Karpas-422 (cell line): ENCODE measurements at regions not wholly inside any gene's neighbourhood (a gene's known extent, or its start where the extent isn't known, plus 50 kb on each side); places are given as distances from the start of the nearest gene placed in this dataset.
"Not testable (repeated sequence)": the region's sequence is repeated elsewhere in the genome, so short reads cannot be mapped to it uniquely, and the experiment has no call there.

ENCODE experiments used
- DNase-seq: peaks from one replicate; pipeline ENCODE4 v3.0.0-alpha.2; 2015
- H2AFZ ChIP-seq: fragments of 200-600 bp; sonication (generic); 2 replicates; pipeline ENCODE4 v1.6.1; 2014; ENCODE audit warnings: antibody characterized with exemption, low read length, mixed read lengths
- H3K27ac ChIP-seq: fragments of 200-600 bp; sonication (generic); 2 replicates; pipeline ENCODE4 v1.5.1; 2014; ENCODE audit warnings: mild to moderate bottlenecking, low read length, moderate library complexity
- H3K27me3 ChIP-seq: fragments of 200-600 bp; sonication (generic); 2 replicates; pipeline ENCODE4 v1.6.1; 2014; ENCODE audit warnings: low read length, mixed read lengths
- H3K36me3 ChIP-seq: fragments of 200-600 bp; sonication (generic); 2 replicates; pipeline ENCODE4 v1.6.1; 2014; ENCODE audit warnings: low read length, mixed read lengths; ENCODE audit not compliant: insufficient read depth
- H3K4me1 ChIP-seq: fragments of 200-600 bp; sonication (generic); 2 replicates; pipeline ENCODE4 v1.6.1; 2014; ENCODE audit warnings: mild to moderate bottlenecking, low read length, mixed read lengths
- H3K4me2 ChIP-seq: fragments of 200-600 bp; sonication (generic); 2 replicates; pipeline ENCODE4 v1.6.1; 2014; ENCODE audit warnings: low read length, low read depth, mild to moderate bottlenecking; ENCODE audit not compliant: poor library complexity, severe bottlenecking
- H3K4me3 ChIP-seq: fragments of 200-600 bp; sonication (generic); 2 replicates; pipeline ENCODE4 v1.5.1; 2014; ENCODE audit warnings: mild to moderate bottlenecking, antibody characterized with exemption, low read length, mixed read lengths
- H3K79me2 ChIP-seq: fragments of 200-600 bp; sonication (generic); 2 replicates; pipeline ENCODE4 v1.6.1; 2014; ENCODE audit warnings: mild to moderate bottlenecking, low read length, mixed read lengths
- H3K9ac ChIP-seq: fragments of 200-600 bp; sonication (generic); 2 replicates; pipeline ENCODE4 v1.6.0; 2014; ENCODE audit warnings: low read length
- H3K9me2 ChIP-seq: fragments of 200-600 bp; sonication (generic), shearing (Covaris generic); replicated peaks from 2 replicates; pipeline ENCODE4 v1.6.0; 2014; ENCODE audit warnings: mild to moderate bottlenecking, low read length, moderate library complexity; ENCODE audit not compliant: insufficient read depth
- H3K9me3 ChIP-seq: fragments of 300-700, 200-600 bp; sonication (generic); 2 replicates; pipeline ENCODE4 v1.6.1; 2014; ENCODE audit warnings: low read length, mixed read lengths
- H4K20me1 ChIP-seq: fragments of 200-600 bp; sonication (generic); 2 replicates; pipeline ENCODE4 v1.6.1; 2014; ENCODE audit warnings: mild to moderate bottlenecking, antibody characterized with exemption, low read length, low read depth; ENCODE audit not compliant: insufficient read depth

DNA sequence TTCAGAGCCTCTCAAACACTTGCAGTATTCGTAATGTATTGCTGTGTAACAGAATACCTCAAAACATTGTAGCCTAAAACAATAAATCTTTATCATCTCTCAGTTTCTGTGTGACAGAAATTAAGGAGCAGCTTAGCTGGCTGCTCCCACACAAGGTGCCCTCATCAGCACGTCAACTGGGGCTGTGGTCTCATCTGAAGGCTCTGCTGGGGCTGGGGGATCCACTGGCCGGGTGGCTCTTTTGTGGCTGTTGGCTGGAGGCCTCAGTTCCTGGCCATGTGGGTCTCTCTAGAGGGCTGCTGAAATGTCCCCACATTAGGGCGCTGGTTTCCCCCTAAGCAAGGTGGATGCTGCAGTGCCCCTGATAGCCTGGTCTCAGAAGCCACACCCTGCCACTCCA, 113.4 kb upstream of the CIBAR2 start:
- no peak overlapping the region for H3K4me3 ChIP-seq
- no peak for DNase-seq
- H2AFZ ChIP-seq = no peak overlapping the region
- no peak overlapping the region for H3K9ac ChIP-seq
- H3K4me1 ChIP-seq = no peaks in the 10 kb centered on the region; the same call in 1 of the 2 replicates
- no peaks in the 10 kb centered on the region for H4K20me1 ChIP-seq
- no peaks in the 10 kb centered on the region for H3K27me3 ChIP-seq
- no peak overlapping the region for H3K27ac ChIP-seq
- no peaks in the 10 kb centered on the region for H3K9me2 ChIP-seq
- no peak overlapping the region for H3K4me2 ChIP-seq
- no peaks in the 10 kb centered on the region for H3K9me3 ChIP-seq
- H3K79me2 ChIP-seq = no peaks in the 10 kb centered on the region
- H3K36me3 ChIP-seq = no peaks in the 10 kb centered on the region

DNA sequence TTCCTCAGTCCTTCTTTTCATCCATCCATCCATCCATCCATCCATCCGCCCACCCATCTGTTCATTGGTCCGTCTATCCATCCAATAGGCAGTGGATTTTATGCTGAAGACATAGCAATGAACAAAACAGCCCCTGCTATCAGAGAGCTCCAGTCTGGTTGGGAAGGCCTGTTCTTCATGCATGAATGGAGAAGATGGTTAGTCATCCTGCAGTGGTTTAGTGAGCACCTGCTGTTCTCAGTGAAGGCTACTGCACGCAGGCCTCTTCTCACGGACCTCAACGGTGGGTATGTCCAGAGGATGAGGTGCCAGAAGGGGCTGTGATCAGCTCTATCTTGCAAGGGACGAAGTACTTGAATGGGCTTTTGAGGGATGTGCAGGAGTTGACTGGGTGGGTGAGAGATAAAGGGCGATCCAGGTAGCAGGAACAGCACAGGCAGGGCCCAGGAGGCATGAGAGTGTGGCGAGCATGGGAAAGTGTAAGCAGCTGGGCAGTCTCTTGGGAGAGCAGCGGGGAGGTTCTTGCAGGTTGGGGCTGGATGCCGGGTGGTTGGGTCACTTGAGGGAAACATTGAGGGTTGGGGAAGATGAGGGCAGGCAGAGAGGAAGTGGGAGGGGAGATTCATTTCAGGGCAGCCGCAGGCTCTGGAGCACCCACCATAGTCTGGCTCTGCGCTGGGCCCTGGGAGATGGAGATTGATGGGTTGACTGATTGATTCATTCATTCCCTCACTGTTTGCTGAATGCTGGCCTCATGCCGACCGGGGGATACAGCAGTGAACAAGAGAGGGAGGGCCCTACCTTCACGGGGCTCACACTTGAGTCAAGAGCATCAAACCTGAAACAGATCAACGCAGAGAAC, 115.0 kb upstream of the CIBAR2 start:
- Histone ChIP-seq H3K79me2 (no peaks in the 10 kb centered on the region), H3K9me2 (no peaks in the 10 kb centered on the region), H3K4me3 (no peak overlapping the region), H3K4me1 (no peaks in the 10 kb centered on the region; the same call in 1 of the 2 replicates), H3K9ac (no peak overlapping the region), H2AFZ (no peak overlapping the region), H4K20me1 (no peaks in the 10 kb centered on the region), H3K36me3 (no peaks in the 10 kb centered on the region), H3K27me3 (no peaks in the 10 kb centered on the region), H3K27ac (no peak overlapping the region), H3K4me2 (no peak overlapping the region), H3K9me3 (no peaks in the 10 kb centered on the region)
- no peak for DNase-seq

DNA sequence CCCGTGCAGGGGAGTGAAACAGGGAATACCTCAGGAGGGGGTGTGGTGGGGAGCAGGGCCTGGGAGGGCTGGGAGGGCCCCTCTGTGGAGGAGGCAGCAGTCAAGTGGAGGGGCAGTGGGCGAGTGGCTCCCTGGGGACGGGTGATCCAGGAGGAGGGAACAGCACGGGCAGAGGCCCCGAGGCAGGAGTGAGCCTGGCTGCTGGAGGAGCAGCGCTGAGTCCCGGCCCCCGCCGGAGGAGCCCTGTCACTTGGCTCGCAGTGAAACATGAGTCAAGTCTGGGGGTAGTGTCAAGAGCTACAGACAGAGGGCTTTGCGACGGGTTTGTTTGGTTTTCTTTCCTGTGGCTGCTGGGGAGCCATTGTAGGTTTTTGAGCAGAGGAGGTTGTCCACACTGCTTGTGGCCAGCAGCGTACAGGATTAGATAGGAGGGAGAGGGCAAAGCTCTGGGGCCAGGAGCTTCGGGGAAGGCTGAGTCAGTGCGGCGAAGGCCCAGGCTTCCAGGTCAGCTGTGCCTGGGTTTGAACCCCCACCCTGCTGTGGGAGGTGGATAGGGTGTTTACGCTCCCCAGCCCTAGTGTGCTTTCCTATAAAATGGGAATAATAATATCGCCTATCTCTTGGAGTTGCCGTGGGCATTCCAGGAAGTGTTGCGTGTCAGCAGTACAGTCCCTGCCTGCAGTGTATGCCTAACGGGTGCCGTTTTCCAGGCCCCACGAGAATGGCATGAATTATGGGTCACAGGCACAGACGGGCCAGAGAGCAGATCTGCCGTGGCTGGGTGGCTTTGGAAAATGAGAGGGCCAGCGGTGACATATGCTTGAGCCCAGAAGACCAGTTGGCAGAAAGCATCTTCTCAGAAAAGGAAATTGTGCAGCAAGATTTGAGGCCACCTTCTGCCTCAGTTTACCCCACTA, 115.9 kb upstream of the CIBAR2 start:
- H3K36me3 ChIP-seq = no peaks in the 10 kb centered on the region
- H4K20me1 ChIP-seq = no peaks in the 10 kb centered on the region
- no peak overlapping the region for H2AFZ ChIP-seq
- H3K4me2 ChIP-seq = no peak overlapping the region
- DNase-seq = no peak
- H3K79me2 ChIP-seq = no peaks in the 10 kb centered on the region
- no peaks in the 10 kb centered on the region; the same call in 1 of the 2 replicates for H3K4me1 ChIP-seq
- H3K9me2 ChIP-seq = no peaks in the 10 kb centered on the region
- no peaks in the 10 kb centered on the region for H3K27me3 ChIP-seq
- no peak overlapping the region for H3K4me3 ChIP-seq
- H3K9ac ChIP-seq = no peak overlapping the region
- no peak overlapping the region for H3K27ac ChIP-seq
- no peaks in the 10 kb centered on the region for H3K9me3 ChIP-seq

DNA sequence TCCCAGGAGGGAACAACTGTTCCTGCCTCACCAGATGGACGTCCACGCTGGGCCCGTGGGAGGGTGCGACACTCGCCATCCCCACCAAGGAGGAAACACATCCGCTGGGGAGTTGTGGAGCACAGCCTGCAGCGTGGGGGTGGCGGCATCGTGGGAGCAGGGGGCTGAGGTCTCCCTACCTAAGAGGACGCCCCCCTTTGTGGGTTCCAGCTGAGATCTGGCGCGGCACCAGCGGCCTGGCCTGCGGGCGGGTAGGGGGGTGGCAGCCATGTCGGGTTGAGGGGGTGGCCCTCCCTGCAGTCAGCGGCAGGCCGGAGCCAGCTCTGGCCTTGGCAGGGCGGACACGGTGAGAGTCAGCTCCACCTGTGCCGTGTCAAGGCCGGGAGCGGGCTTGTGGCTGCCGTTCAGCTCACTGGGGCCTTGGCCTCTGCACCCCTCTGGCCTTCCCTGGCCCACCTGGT, 116.7 kb upstream of the CIBAR2 start:
- H3K4me2 ChIP-seq = no peak overlapping the region
- H3K27me3 ChIP-seq = no peaks in the 10 kb centered on the region

DNA sequence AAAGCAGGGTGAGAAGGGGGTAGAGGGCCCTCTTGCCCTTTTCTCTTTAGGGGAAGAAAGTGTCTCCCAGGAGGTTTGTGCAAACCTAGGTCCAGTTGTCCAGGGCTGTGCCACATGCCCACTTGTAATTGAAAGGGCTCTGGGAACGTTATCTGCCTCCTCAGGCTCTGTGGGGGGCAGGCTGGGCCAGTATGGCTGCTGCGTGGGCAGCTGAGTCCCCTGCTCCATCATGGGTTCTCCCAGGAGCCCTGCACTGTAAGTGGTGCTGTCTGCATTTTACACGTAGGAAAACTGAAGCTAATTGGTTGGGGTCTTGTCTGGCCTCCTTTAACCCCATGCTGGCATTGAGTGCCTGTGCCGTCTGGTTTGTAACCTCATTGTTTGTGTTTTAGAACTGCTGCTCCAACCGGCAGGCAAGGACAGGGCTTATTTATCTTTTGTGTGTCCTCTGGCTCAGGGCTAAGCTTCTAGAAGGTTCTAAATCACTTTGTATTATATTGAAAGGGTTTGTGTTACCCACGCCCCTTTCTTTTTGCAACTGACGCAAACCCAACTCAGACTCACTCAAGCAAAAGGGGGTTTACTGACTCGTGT, 117.7 kb upstream of the CIBAR2 start:
- H2AFZ ChIP-seq = no peak overlapping the region
- H3K4me1 ChIP-seq = no peaks in the 10 kb centered on the region; the same call in 1 of the 2 replicates
- no peak overlapping the region for H3K4me2 ChIP-seq
- H4K20me1 ChIP-seq = no peaks in the 10 kb centered on the region
- no peaks in the 10 kb centered on the region for H3K27me3 ChIP-seq
- DNase-seq = no peak
- no peaks in the 10 kb centered on the region for H3K9me2 ChIP-seq
- no peaks in the 10 kb centered on the region for H3K9me3 ChIP-seq
- H3K4me3 ChIP-seq = no peak overlapping the region
- H3K27ac ChIP-seq = no peak overlapping the region
- H3K79me2 ChIP-seq = no peaks in the 10 kb centered on the region
- no peak overlapping the region for H3K9ac ChIP-seq
- H3K36me3 ChIP-seq = no peaks in the 10 kb centered on the region

More for the DNA sequence above, 116.7 kb upstream of the CIBAR2 start:
- Histone ChIP-seq H3K4me3 (no peak overlapping the region), H2AFZ (no peak overlapping the region), H3K9ac (no peak overlapping the region), H3K36me3 (no peaks in the 10 kb centered on the region), H3K4me1 (no peaks in the 10 kb centered on the region; the same call in 1 of the 2 replicates), H3K27ac (no peak overlapping the region), H3K9me3 (no peaks in the 10 kb centered on the region), H4K20me1 (no peaks in the 10 kb centered on the region), H3K79me2 (no peaks in the 10 kb centered on the region), H3K9me2 (no peaks in the 10 kb centered on the region)
- DNase-seq = no peak

DNA sequence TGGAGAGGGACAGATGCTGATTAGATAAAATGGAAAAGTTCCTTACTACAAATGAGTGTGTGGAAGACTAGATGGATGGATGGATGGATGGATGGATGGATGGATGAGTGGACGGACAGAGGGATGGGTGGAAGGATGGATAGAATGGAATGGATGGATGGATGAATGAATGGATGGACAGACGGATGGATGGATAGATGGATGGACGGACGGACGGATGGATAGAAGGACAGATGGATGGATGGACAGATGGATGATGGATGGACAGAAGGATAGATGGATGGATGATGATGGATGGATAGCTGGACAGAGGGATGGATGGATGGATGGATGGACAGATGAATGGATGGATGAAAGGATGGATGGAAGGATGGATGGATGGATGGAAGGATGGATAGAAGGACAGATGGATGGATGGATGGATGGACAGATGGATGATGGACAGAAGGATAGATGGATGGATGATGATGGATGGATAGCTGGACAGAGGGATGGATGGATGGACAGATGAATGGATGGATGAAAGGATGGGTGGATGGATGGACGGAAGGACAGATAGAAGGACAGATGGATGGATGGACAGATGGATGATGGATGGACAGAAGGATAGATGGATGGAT, 118.6 kb upstream of the CIBAR2 start:
- not testable (repeated sequence) for H3K79me2 ChIP-seq, H3K9me2 ChIP-seq, DNase-seq, H3K9me3 ChIP-seq, H3K4me3 ChIP-seq, H3K27me3 ChIP-seq, H3K4me2 ChIP-seq, H3K36me3 ChIP-seq, H4K20me1 ChIP-seq, H3K4me1 ChIP-seq, H2AFZ ChIP-seq, H3K9ac ChIP-seq, H3K27ac ChIP-seq

DNA sequence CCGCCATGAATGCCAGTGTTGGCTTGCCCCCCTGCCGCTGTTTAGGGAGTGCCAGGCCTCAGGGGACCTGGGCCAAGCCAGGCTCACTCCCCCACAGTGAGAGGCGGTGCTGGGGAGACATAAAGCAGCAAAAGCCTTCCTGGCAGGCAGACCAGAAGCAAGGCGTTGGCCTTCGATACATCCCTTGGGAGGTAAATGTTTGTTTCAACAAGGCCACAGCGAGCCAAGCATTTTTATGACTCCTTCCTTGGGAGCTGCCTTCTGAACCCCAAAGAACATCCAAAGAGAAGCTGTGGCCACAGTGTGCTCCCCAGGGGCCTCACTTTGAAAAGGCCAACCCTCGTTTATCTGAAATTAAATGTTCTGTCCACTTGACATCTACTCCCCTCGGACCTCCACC, 119.7 kb upstream of the CIBAR2 start:
- Histone ChIP-seq H3K4me1 (no peaks in the 10 kb centered on the region; the same call in 1 of the 2 replicates), H4K20me1 (no peaks in the 10 kb centered on the region), H3K4me2 (no peak overlapping the region), H3K79me2 (no peaks in the 10 kb centered on the region), H3K9ac (no peak overlapping the region), H3K27ac (no peak overlapping the region), H3K9me3 (no peaks in the 10 kb centered on the region), H3K27me3 (no peaks in the 10 kb centered on the region), H3K36me3 (no peaks in the 10 kb centered on the region), H3K9me2 (no peaks in the 10 kb centered on the region), H2AFZ (no peak overlapping the region), H3K4me3 (no peak overlapping the region)
- no peak for DNase-seq
